OCI-LY7 (cell line): ENCODE measurements at regions not wholly inside any gene's neighbourhood (a gene's known extent, or its start where the extent isn't known, plus 50 kb on each side); places are given as distances from the start of the nearest gene placed in this dataset.

Experiments used
- CTCF ChIP-seq: fragments of 200-600 bp; sonication (generic); conservative IDR thresholded peaks from 2 replicates; pipeline ENCODE4 v1.5.1; 2014; ENCODE audit warnings: mild to moderate bottlenecking, antibody characterized with exemption, low read length, moderate library complexity, mixed read lengths
- EZH2phosphoT487 ChIP-seq: fragments of 200-600 bp; sonication (generic); IDR thresholded peaks from 2 replicates; pipeline ENCODE4 v1.6.1; 2018; ENCODE audit warnings: low read depth, borderline replicate concordance, mild to moderate bottlenecking, mixed run types, antibody characterized with exemption, low read length, moderate library complexity, mixed read lengths

- TF ChIP-seq CTCF (0 out of 2 replicates have a peak, but pooled peaks have one; percentile 14), EZH2phosphoT487 (no peak)
Measured at GRCh38 chr7:12494687-12495024, 75.9 kb upstream of the SCIN start.
